Liver (tissue), 3 donors: ENCODE measurements at regions not wholly inside any gene's neighbourhood (a gene's known extent, or its start where the extent isn't known, plus 50 kb on each side); places are given as distances from the start of the nearest gene placed in this dataset.

ENCODE experiments used
- CTCF ChIP-seq: fragments of 150-350 bp; IDR thresholded peaks from 2 replicates; pipeline ENCODE4 v1.5.1; 2017; ENCODE audit warnings: improper control_type of control experiment, low read depth, low read length; ENCODE audit not compliant: missing input control
- EGR1 ChIP-seq, 2 donors: IDR thresholded peaks; 2 replicates each; pipeline ENCODE4 v1.6.1; 2016 to 2018; ENCODE audit warnings: antibody characterized with exemption in 2 of 2, low read depth in 2 of 2
- HNF4A ChIP-seq, 2 donors: conservative IDR thresholded peaks; 2 replicates each; pipeline ENCODE4 v1.6.1; 2016; ENCODE audit warnings: antibody characterized with exemption in 2 of 2, mild to moderate bottlenecking in 2 of 2
- donor health status: healthy.
- donor health status: healthy.

DNA sequence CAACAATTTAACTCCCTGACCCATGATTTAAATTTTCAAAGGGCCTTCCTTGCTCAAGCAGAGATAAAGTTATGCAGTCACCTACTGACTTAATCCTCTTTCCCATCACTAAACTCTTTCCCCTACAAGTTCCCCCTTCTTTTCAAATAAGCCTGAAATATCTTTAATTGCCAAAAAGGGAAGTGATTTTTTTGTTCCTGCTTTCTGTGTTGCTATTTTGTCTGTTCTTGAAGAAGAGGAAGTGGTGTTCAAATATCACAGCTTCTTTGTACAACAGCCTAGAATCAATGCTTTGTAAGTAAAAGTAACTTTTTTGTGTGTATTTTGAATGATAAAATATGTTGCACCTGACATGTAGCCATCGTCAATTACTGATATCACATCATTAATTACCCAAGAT lies 595.9 kb downstream of the CENPC start:
- TF ChIP-seq CTCF (no peak), HNF4A (conservative IDR thresholded peaks at IDR 0.05) (no peak), EGR1 (IDR thresholded peaks at IDR 0.05; ENCODE audit: low read depth in 2 of 2) (no peak)
